ENCODE measurements at regions not wholly inside any gene's neighbourhood (a gene's known extent, or its start where the extent isn't known, plus 50 kb on each side); places are given as distances from the start of the nearest gene placed in this dataset.

GRCh38 chr11:134750619-134751018 is 338.6 kb upstream of the B3GAT1 start:
- TF ChIP-seq CTCF (IDR thresholded peaks at IDR 0.05) = no peak
- TF ChIP-seq POLR2AphosphoS5 (IDR thresholded peaks at IDR 0.05) = no peak
- no peak for TF ChIP-seq POLR2A (IDR thresholded peaks at IDR 0.05; ENCODE audit: low read depth)
- no peak for TF ChIP-seq EP300 (IDR thresholded peaks at IDR 0.05)
- Histone ChIP-seq H3K4me1 (no peaks in the 10 kb centered on the region), H3K4me3 (no peak overlapping the region), H3K9me3 (peaks cover 0 to 11% (median 4%) of the 10 kb centered on the region in 4 donors), H3K27ac (replicated peaks in 1 of 4) (no peak overlapping the region), H3K36me3 (no peaks in the 10 kb centered on the region), H3K27me3 (peaks cover 0 to 7% (median 0%) of the 10 kb centered on the region in 4 donors)
- intact Hi-C loops (cut with DNase I) = no loop called here
- DNase-seq (ENCODE audit: extremely low spot score) = no peak
- 90% methylated on average over 2 of the region's 2 CpGs for WGBS

- DNase-seq (ENCODE audit: extremely low spot score) = no peak
- Histone ChIP-seq H3K4me3 (no peak overlapping the region), H3K9me3 (peaks cover 0 to 11% (median 4%) of the 10 kb centered on the region in 4 donors), H3K4me1 (no peaks in the 10 kb centered on the region), H3K27ac (replicated peaks in 1 of 4) (no peak overlapping the region), H3K27me3 (peaks cover 0 to 7% (median 0%) of the 10 kb centered on the region in 4 donors), H3K36me3 (no peaks in the 10 kb centered on the region)
- intact Hi-C loops (cut with DNase I) = no loop called here
- WGBS = 71% methylated on average over 5 of the region's 5 CpGs
- TF ChIP-seq CTCF (IDR thresholded peaks at IDR 0.05) = no peak
Observed at GRCh38 chr11:134749040-134749839, 337.2 kb upstream of the B3GAT1 start.

DNA sequence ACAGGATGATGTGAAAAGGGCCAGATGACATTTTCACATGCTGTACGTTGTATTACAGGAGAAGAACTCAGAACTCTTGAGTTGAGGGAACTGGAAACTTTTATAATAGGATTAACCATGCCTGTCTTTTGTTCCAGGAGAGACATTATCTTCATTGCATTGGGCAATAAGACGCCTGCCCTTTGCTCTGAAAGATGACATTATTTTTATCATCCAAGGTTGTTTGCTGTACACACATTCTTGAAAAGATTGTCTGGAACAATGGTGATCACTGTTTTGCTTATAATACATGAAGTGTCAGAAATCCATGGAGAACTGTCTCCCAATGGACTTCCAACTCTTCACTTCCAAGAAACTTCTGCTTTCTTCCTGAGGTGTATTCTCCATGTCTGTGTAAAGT is 334.6 kb upstream of the B3GAT1 start:
- Histone ChIP-seq H3K9me3 (peaks cover 0 to 11% (median 4%) of the 10 kb centered on the region in 4 donors), H3K27ac (replicated peaks in 1 of 4) (no peak overlapping the region), H3K36me3 (no peaks in the 10 kb centered on the region), H3K4me3 (no peak overlapping the region), H3K4me1 (no peaks in the 10 kb centered on the region), H3K27me3 (peaks cover 0 to 5% (median 0%) of the 10 kb centered on the region in 4 donors)
- 82% methylated on average over 2 of the region's 2 CpGs for WGBS
- intact Hi-C loops (cut with DNase I) = no loop called here
- DNase-seq (ENCODE audit: extremely low spot score) = no peak
- TF ChIP-seq POLR2A (IDR thresholded peaks at IDR 0.05; ENCODE audit: low read depth) (no peak), POLR2AphosphoS5 (IDR thresholded peaks at IDR 0.05) (no peak), CTCF (IDR thresholded peaks at IDR 0.05) (no peak), EP300 (IDR thresholded peaks at IDR 0.05) (no peak)

DNA sequence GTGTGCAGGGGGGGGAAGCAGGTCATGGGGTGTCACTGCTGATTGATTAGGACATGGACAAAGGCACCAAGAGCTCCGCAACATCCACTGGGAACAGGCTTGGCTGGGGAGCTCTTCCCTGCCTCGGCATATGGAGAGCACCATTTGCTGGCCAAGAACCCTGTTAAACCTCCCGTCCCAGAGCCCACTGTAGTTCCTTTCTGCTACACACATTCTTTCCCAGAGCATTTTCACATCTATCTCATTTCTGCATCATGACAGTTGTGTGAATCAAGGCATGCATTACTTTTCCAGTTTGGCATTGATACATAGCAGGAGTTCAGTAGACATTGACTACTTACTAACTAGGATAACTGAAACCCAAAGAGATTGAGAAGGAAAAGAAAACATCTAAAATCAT is 333.4 kb upstream of the B3GAT1 start:
- Histone ChIP-seq H3K4me3 (no peak overlapping the region), H3K4me1 (no peaks in the 10 kb centered on the region), H3K9me3 (peaks cover 0 to 11% (median 4%) of the 10 kb centered on the region in 4 donors), H3K36me3 (no peaks in the 10 kb centered on the region), H3K27ac (replicated peaks in 1 of 4) (no peak overlapping the region), H3K27me3 (peaks cover 0 to 5% (median 0%) of the 10 kb centered on the region in 4 donors)
- TF ChIP-seq POLR2AphosphoS5 (IDR thresholded peaks at IDR 0.05) (no peak), POLR2A (IDR thresholded peaks at IDR 0.05; ENCODE audit: low read depth) (no peak), CTCF (IDR thresholded peaks at IDR 0.05) (no peak), EP300 (IDR thresholded peaks at IDR 0.05) (no peak)
- intact Hi-C loops (cut with DNase I) = no loop called here
- no peak for DNase-seq (ENCODE audit: extremely low spot score)
- 48% methylated on average over 3 of the region's 3 CpGs for WGBS

DNA sequence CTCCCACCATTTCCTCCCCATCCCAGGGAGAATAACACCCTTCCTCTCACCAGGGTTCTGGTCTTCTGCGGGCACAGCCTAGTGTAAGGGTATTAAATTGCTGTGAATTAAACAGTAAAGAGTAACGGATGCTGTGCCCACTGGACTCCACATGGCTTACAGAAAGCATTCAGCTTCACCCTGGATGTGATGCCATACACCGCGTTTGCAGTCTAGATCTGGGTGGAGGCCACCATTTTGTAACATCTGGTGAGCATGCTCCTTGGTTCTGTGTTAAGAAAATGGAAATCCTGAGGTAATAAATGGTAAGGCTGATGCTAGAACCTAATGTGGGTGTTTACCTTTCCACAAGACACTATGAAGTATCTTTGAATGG is 331.8 kb upstream of the B3GAT1 start:
- intact Hi-C loops (cut with DNase I) = no loop called here
- Histone ChIP-seq H3K27ac (replicated peaks in 1 of 4) (no peak overlapping the region), H3K9me3 (peaks cover 0 to 11% (median 4%) of the 10 kb centered on the region in 4 donors), H3K4me3 (no peak overlapping the region), H3K27me3 (peaks cover 0 to 5% (median 0%) of the 10 kb centered on the region in 4 donors), H3K4me1 (no peaks in the 10 kb centered on the region), H3K36me3 (no peaks in the 10 kb centered on the region)
- TF ChIP-seq POLR2A (IDR thresholded peaks at IDR 0.05; ENCODE audit: low read depth) (no peak), CTCF (IDR thresholded peaks at IDR 0.05) (no peak), POLR2AphosphoS5 (IDR thresholded peaks at IDR 0.05) (no peak), EP300 (IDR thresholded peaks at IDR 0.05) (no peak)
- 86% methylated on average over 4 of the region's 4 CpGs for WGBS
- no peak for DNase-seq (ENCODE audit: extremely low spot score)

All from esophagus muscularis mucosa (tissue), 4 donors.